GM23338 (cell line): ENCODE measurements at regions not wholly inside any gene's neighbourhood (a gene's known extent, or its start where the extent isn't known, plus 50 kb on each side); places are given as distances from the start of the nearest gene placed in this dataset.

Experiments used
- ATAC-seq: fragments of 200-7000 bp; cut with Tn5 transposase; 3 replicates; pipeline ENCODE4 v1.9.1; 2020
- DNase-seq: peaks from one replicate; pipeline ENCODE4 v3.0.0-alpha.2; 2015; ENCODE audit warnings: low spot score
- H2AFZ ChIP-seq: fragments of 200-600 bp; sonication (generic); 2 replicates; pipeline ENCODE4 v1.8.0; 2016; ENCODE audit warnings: antibody characterized with exemption, mild to moderate bottlenecking, moderate library complexity
- H3F3A ChIP-seq: fragments of 200-600 bp; sonication (generic); replicated peaks from 2 replicates; pipeline ENCODE4 v1.8.0; 2017; ENCODE audit warnings: antibody characterized with exemption, mixed run types, low read depth
- H3K27ac ChIP-seq: fragments of 200-600 bp; sonication (generic); 2 replicates; pipeline ENCODE4 v1.6.1; 2016; ENCODE audit warnings: low read depth
- H3K27me3 ChIP-seq: fragments of 200-600 bp; sonication (generic); 2 replicates; pipeline ENCODE4 v1.8.0; 2016; ENCODE audit warnings: mild to moderate bottlenecking, mixed run types, moderate library complexity; ENCODE audit not compliant: insufficient read depth
- H3K36me3 ChIP-seq: fragments of 200-600 bp; sonication (generic); 2 replicates; pipeline ENCODE4 v1.8.0; 2016; ENCODE audit warnings: mild to moderate bottlenecking; ENCODE audit not compliant: insufficient read depth
- H3K4me1 ChIP-seq: fragments of 200-600 bp; sonication (generic); 2 replicates; pipeline ENCODE4 v1.8.0; 2016; ENCODE audit warnings: mild to moderate bottlenecking, moderate library complexity; ENCODE audit not compliant: insufficient read depth
- H3K4me2 ChIP-seq: fragments of 200-600 bp; sonication (generic); 2 replicates; pipeline ENCODE4 v1.7.1; 2017; ENCODE audit warnings: mixed run types
- H3K4me3 ChIP-seq: fragments of 200-600 bp; sonication (generic); 2 replicates; pipeline ENCODE4 v1.6.1; 2016; ENCODE audit warnings: mixed run types
- H3K79me2 ChIP-seq: fragments of 200-600 bp; sonication (generic); replicated peaks from 2 replicates; pipeline ENCODE4 v1.8.0; 2017; ENCODE audit warnings: mild to moderate bottlenecking; ENCODE audit not compliant: insufficient read depth
- H3K9me2 ChIP-seq: fragments of 200-600 bp; sonication (generic); 2 replicates; pipeline ENCODE4 v1.8.0; 2017; ENCODE audit not compliant: insufficient read depth
- H4K20me1 ChIP-seq: fragments of 200-600 bp; sonication (generic); replicated peaks from 2 replicates; pipeline ENCODE4 v1.8.0; 2017; ENCODE audit warnings: mild to moderate bottlenecking; ENCODE audit not compliant: insufficient read depth
- H3K27ac Mint-ChIP-seq: 2 replicates; pipeline ENCODE4 v1.8.0; 2020; ENCODE audit warnings: inconsistent platforms, mild to moderate bottlenecking, moderate library complexity, mixed read lengths
- H3K27me3 Mint-ChIP-seq: 3 replicates; pipeline ENCODE4 v1.8.0; 2022; ENCODE audit warnings: low read depth, mild to moderate bottlenecking, moderate library complexity, mixed read lengths, inconsistent platforms; ENCODE audit not compliant: insufficient read depth, poor library complexity
- H3K36me3 Mint-ChIP-seq: 3 replicates; pipeline ENCODE4 v1.8.0; 2021; ENCODE audit warnings: low read depth, mild to moderate bottlenecking, inconsistent platforms, moderate library complexity, mixed read lengths
- H3K4me1 Mint-ChIP-seq: 3 replicates; pipeline ENCODE4 v1.8.0; 2020; ENCODE audit warnings: mild to moderate bottlenecking, inconsistent platforms, mixed read lengths
- H3K4me3 Mint-ChIP-seq: 3 replicates; pipeline ENCODE4 v1.8.0; 2021; ENCODE audit warnings: moderate library complexity, mild to moderate bottlenecking, inconsistent platforms, mixed read lengths
- H3K9me3 Mint-ChIP-seq: 3 replicates; pipeline ENCODE4 v1.8.0; 2020; ENCODE audit warnings: moderate library complexity, mild to moderate bottlenecking, inconsistent platforms, mixed read lengths
- CREB1 ChIP-seq: fragments of 250-450 bp; sonication (Bioruptor Pico); IDR thresholded peaks from 2 replicates; pipeline ENCODE4 v1.5.0; 2020; ENCODE audit warnings: low read depth, mild to moderate bottlenecking, moderate library complexity
- EZH2 ChIP-seq: fragments of 200-600 bp; sonication (generic); IDR thresholded peaks from one replicate; pipeline ENCODE4 v1.8.0; 2017; ENCODE audit warnings: antibody characterized with exemption, mild to moderate bottlenecking, low read depth; ENCODE audit not compliant: unreplicated experiment
- EZH2phosphoT487 ChIP-seq: fragments of 200-600 bp; sonication (generic); IDR thresholded peaks from one replicate; pipeline ENCODE4 v1.8.1; 2018; ENCODE audit warnings: antibody characterized with exemption; ENCODE audit not compliant: unreplicated experiment
- JUNB ChIP-seq: IDR thresholded peaks from one replicate; pipeline ENCODE4 v1.6.1; 2016; ENCODE audit warnings: antibody characterized with exemption; ENCODE audit not compliant: unreplicated experiment
- NANOG ChIP-seq: IDR thresholded peaks from 2 replicates; pipeline ENCODE4 v1.6.1; 2016; ENCODE audit warnings: antibody characterized with exemption, borderline replicate concordance
- POLR2AphosphoS5 ChIP-seq: IDR thresholded peaks from 2 replicates; pipeline ENCODE4 v1.6.1; 2016; ENCODE audit warnings: antibody characterized with exemption, low read depth
- STAT1 ChIP-seq: IDR thresholded peaks from one replicate; pipeline ENCODE4 v1.6.1; 2016; ENCODE audit warnings: antibody characterized with exemption; ENCODE audit not compliant: unreplicated experiment
- ZNF114 ChIP-seq: fragments of 250-450 bp; sonication (Bioruptor Pico); IDR thresholded peaks from 2 replicates; pipeline ENCODE4 v1.5.0; 2020; ENCODE audit warnings: mild to moderate bottlenecking, moderate library complexity
- ZNF331 ChIP-seq: fragments of 250-450 bp; sonication (Bioruptor Pico); IDR thresholded peaks from 2 replicates; pipeline ENCODE4 v1.5.0; 2020; ENCODE audit warnings: low read depth, mild to moderate bottlenecking, moderate library complexity
- TF ChIP-seq, protein P1 (sequence below), 2 experiments: fragments of 200-600 bp in 1 of 2; sonication (generic) in 1 of 2; conservative IDR thresholded peaks; 2 replicates each; pipeline versions ENCODE4 v1.5.1 to v1.6.1; 2016 to 2017; ENCODE audit warnings: antibody characterized with exemption in 2 of 2, low read depth in 2 of 2, mild to moderate bottlenecking in 2 of 2, moderate library complexity in 1 of 2
- TF ChIP-seq, protein P2 (sequence below): IDR thresholded peaks from 2 replicates; pipeline ENCODE4 v1.6.1; 2016; ENCODE audit warnings: antibody characterized with exemption
- TF ChIP-seq, protein P3 (sequence below): fragments of 250-450 bp; sonication (Bioruptor Pico); IDR thresholded peaks from 2 replicates; pipeline ENCODE4 v1.5.0; 2020; ENCODE audit warnings: mild to moderate bottlenecking, moderate library complexity
- TF ChIP-seq, protein P4 (sequence below): IDR thresholded peaks from one replicate; pipeline ENCODE4 v1.6.1; 2018; ENCODE audit warnings: antibody characterized with exemption; ENCODE audit not compliant: unreplicated experiment

DNA sequence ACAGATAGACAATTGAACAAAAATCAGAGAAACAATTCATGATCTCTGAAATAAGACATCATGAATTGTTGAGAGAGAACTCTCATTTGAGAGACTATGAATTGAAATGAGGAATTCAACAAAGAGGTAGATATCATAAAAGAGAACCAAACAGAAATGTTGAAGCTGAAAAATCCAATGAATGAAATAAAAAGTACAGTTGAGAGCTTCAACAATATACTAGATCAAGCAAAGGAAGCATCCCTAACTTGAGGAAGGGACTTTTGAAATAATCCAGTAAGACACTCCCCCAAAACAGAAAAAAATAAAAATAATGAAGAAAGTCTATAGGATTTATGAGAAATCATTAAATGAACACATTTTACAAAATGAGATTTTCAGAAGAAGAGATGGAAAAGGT lies 310.0 kb upstream of the PCDH10 start:
- no peak for TF ChIP-seq EZH2
- no peak for TF ChIP-seq POLR2AphosphoS5
- no peak for TF ChIP-seq STAT1
- TF ChIP-seq, protein P1, sequence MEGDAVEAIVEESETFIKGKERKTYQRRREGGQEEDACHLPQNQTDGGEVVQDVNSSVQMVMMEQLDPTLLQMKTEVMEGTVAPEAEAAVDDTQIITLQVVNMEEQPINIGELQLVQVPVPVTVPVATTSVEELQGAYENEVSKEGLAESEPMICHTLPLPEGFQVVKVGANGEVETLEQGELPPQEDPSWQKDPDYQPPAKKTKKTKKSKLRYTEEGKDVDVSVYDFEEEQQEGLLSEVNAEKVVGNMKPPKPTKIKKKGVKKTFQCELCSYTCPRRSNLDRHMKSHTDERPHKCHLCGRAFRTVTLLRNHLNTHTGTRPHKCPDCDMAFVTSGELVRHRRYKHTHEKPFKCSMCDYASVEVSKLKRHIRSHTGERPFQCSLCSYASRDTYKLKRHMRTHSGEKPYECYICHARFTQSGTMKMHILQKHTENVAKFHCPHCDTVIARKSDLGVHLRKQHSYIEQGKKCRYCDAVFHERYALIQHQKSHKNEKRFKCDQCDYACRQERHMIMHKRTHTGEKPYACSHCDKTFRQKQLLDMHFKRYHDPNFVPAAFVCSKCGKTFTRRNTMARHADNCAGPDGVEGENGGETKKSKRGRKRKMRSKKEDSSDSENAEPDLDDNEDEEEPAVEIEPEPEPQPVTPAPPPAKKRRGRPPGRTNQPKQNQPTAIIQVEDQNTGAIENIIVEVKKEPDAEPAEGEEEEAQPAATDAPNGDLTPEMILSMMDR (conservative IDR thresholded peaks at IDR 0.05; ENCODE audit: low read depth in 2 of 2) = no peak
- TF ChIP-seq EZH2phosphoT487 = no peak
- TF ChIP-seq ZNF114 (CRISPR knock-in tag) = no peak
- TF ChIP-seq ZNF331 = no peak
- TF ChIP-seq, protein P2, sequence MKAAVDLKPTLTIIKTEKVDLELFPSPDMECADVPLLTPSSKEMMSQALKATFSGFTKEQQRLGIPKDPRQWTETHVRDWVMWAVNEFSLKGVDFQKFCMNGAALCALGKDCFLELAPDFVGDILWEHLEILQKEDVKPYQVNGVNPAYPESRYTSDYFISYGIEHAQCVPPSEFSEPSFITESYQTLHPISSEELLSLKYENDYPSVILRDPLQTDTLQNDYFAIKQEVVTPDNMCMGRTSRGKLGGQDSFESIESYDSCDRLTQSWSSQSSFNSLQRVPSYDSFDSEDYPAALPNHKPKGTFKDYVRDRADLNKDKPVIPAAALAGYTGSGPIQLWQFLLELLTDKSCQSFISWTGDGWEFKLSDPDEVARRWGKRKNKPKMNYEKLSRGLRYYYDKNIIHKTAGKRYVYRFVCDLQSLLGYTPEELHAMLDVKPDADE = no peak
- TF ChIP-seq, protein P3, sequence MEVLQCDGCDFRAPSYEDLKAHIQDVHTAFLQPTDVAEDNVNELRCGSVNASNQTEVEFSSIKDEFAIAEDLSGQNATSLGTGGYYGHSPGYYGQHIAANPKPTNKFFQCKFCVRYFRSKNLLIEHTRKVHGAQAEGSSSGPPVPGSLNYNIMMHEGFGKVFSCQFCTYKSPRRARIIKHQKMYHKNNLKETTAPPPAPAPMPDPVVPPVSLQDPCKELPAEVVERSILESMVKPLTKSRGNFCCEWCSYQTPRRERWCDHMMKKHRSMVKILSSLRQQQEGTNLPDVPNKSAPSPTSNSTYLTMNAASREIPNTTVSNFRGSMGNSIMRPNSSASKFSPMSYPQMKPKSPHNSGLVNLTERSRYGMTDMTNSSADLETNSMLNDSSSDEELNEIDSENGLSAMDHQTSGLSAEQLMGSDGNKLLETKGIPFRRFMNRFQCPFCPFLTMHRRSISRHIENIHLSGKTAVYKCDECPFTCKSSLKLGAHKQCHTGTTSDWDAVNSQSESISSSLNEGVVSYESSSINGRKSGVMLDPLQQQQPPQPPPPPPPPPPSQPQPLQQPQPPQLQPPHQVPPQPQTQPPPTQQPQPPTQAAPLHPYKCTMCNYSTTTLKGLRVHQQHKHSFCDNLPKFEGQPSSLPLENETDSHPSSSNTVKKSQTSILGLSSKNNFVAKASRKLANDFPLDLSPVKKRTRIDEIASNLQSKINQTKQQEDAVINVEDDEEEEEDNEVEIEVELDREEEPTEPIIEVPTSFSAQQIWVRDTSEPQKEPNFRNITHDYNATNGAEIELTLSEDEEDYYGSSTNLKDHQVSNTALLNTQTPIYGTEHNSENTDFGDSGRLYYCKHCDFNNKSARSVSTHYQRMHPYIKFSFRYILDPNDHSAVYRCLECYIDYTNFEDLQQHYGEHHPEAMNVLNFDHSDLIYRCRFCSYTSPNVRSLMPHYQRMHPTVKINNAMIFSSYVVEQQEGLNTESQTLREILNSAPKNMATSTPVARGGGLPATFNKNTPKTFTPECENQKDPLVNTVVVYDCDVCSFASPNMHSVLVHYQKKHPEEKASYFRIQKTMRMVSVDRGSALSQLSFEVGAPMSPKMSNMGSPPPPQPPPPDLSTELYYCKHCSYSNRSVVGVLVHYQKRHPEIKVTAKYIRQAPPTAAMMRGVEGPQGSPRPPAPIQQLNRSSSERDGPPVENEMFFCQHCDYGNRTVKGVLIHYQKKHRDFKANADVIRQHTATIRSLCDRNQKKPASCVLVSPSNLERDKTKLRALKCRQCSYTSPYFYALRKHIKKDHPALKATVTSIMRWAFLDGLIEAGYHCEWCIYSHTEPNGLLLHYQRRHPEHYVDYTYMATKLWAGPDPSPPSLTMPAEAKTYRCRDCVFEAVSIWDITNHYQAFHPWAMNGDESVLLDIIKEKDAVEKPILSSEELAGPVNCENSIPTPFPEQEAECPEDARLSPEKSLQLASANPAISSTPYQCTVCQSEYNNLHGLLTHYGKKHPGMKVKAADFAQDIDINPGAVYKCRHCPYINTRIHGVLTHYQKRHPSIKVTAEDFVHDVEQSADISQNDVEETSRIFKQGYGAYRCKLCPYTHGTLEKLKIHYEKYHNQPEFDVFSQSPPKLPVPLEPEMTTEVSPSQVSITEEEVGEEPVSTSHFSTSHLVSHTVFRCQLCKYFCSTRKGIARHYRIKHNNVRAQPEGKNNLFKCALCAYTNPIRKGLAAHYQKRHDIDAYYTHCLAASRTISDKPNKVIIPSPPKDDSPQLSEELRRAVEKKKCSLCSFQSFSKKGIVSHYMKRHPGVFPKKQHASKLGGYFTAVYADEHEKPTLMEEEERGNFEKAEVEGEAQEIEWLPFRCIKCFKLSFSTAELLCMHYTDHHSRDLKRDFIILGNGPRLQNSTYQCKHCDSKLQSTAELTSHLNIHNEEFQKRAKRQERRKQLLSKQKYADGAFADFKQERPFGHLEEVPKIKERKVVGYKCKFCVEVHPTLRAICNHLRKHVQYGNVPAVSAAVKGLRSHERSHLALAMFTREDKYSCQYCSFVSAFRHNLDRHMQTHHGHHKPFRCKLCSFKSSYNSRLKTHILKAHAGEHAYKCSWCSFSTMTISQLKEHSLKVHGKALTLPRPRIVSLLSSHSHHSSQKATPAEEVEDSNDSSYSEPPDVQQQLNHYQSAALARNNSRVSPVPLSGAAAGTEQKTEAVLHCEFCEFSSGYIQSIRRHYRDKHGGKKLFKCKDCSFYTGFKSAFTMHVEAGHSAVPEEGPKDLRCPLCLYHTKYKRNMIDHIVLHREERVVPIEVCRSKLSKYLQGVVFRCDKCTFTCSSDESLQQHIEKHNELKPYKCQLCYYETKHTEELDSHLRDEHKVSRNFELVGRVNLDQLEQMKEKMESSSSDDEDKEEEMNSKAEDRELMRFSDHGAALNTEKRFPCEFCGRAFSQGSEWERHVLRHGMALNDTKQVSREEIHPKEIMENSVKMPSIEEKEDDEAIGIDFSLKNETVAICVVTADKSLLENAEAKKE = no peak
- TF ChIP-seq NANOG = no peak
- no peak for TF ChIP-seq CREB1 (CRISPR knock-in tag)
- TF ChIP-seq, protein P4, sequence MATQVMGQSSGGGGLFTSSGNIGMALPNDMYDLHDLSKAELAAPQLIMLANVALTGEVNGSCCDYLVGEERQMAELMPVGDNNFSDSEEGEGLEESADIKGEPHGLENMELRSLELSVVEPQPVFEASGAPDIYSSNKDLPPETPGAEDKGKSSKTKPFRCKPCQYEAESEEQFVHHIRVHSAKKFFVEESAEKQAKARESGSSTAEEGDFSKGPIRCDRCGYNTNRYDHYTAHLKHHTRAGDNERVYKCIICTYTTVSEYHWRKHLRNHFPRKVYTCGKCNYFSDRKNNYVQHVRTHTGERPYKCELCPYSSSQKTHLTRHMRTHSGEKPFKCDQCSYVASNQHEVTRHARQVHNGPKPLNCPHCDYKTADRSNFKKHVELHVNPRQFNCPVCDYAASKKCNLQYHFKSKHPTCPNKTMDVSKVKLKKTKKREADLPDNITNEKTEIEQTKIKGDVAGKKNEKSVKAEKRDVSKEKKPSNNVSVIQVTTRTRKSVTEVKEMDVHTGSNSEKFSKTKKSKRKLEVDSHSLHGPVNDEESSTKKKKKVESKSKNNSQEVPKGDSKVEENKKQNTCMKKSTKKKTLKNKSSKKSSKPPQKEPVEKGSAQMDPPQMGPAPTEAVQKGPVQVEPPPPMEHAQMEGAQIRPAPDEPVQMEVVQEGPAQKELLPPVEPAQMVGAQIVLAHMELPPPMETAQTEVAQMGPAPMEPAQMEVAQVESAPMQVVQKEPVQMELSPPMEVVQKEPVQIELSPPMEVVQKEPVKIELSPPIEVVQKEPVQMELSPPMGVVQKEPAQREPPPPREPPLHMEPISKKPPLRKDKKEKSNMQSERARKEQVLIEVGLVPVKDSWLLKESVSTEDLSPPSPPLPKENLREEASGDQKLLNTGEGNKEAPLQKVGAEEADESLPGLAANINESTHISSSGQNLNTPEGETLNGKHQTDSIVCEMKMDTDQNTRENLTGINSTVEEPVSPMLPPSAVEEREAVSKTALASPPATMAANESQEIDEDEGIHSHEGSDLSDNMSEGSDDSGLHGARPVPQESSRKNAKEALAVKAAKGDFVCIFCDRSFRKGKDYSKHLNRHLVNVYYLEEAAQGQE = no peak
- TF ChIP-seq JUNB = no peak
- Histone ChIP-seq H3K9me2 (no peaks in the 10 kb centered on the region), H3K4me1 (no peaks in the 10 kb centered on the region), H3K4me3 (no peak overlapping the region), H3K27me3 (no peaks in the 10 kb centered on the region), H3K36me3 (no peaks in the 10 kb centered on the region), H3K4me2 (no peak overlapping the region), H2AFZ (no peak overlapping the region), H3K27ac (no peak overlapping the region), H3F3A (no peaks in the 10 kb centered on the region), H3K79me2 (no peaks in the 10 kb centered on the region), H4K20me1 (no peaks in the 10 kb centered on the region)
- Mint-ChIP-seq H3K4me3 (no peak overlapping the region), H3K36me3 (peaks cover 3% of the 10 kb centered on the region; the same call in 1 of the 3 replicates), H3K4me1 (no peaks in the 10 kb centered on the region), H3K9me3 (peaks cover 24% of the 10 kb centered on the region; the same call in 2 of the 3 replicates), H3K27ac (no peak overlapping the region), H3K27me3 (peaks cover 2% of the 10 kb centered on the region)
- ATAC-seq = no peak
- no peak for DNase-seq
